KMS-11 (cell line): ENCODE measurements at regions not wholly inside any gene's neighbourhood (a gene's known extent, or its start where the extent isn't known, plus 50 kb on each side); places are given as distances from the start of the nearest gene placed in this dataset.

Experiments used
- H2AFZ ChIP-seq: fragments of 200-600 bp; sonication (generic); 2 replicates; pipeline ENCODE4 v1.6.1; 2016; ENCODE audit warnings: antibody characterized with exemption, mixed run types, low read depth
- H3K27ac ChIP-seq: fragments of 200-600 bp; sonication (generic); 2 replicates; pipeline ENCODE4 v1.6.1; 2016; ENCODE audit warnings: mild to moderate bottlenecking, mixed run types
- H3K27me3 ChIP-seq: fragments of 200-600 bp; sonication (generic); 2 replicates; pipeline ENCODE4 v1.6.1; 2017; ENCODE audit warnings: mild to moderate bottlenecking, low read depth, mixed run types, moderate library complexity; ENCODE audit not compliant: insufficient read depth
- H3K36me3 ChIP-seq: fragments of 200-600 bp; sonication (generic); 2 replicates; pipeline ENCODE4 v1.6.1; 2017; ENCODE audit warnings: mild to moderate bottlenecking, mixed run types; ENCODE audit not compliant: insufficient read depth
- H3K4me1 ChIP-seq: fragments of 200-600 bp; sonication (generic); 2 replicates; pipeline ENCODE4 v1.6.1; 2016; ENCODE audit warnings: mild to moderate bottlenecking, low read depth, mixed run types; ENCODE audit not compliant: poor library complexity, severe bottlenecking
- H3K4me2 ChIP-seq: fragments of 200-600 bp; sonication (generic); 2 replicates; pipeline ENCODE4 v1.7.0; 2016; ENCODE audit warnings: mild to moderate bottlenecking, mixed run types
- H3K4me3 ChIP-seq: fragments of 200-600 bp; sonication (generic); IDR thresholded peaks from 2 replicates; pipeline ENCODE4 v1.6.1; 2017; ENCODE audit warnings: low read depth, low read length, mixed read lengths; ENCODE audit not compliant: insufficient read depth
- H3K79me2 ChIP-seq: fragments of 200-600 bp; sonication (generic); 2 replicates; pipeline ENCODE4 v1.6.1; 2016; ENCODE audit warnings: low read depth, mixed run types; ENCODE audit not compliant: insufficient read depth
- H3K9ac ChIP-seq: fragments of 200-600 bp; sonication (generic); 2 replicates; pipeline ENCODE4 v1.6.1; 2016; ENCODE audit warnings: mild to moderate bottlenecking, mixed run types
- H4K20me1 ChIP-seq: fragments of 200-600 bp; sonication (generic); 2 replicates; pipeline ENCODE4 v1.6.1; 2016; ENCODE audit warnings: mild to moderate bottlenecking, mixed run types; ENCODE audit not compliant: insufficient read depth
- TF ChIP-seq, protein P1 (sequence below): fragments of 200-600 bp; sonication (generic); conservative IDR thresholded peaks from 2 replicates; pipeline ENCODE4 v1.6.1; 2017; ENCODE audit warnings: low read depth, mild to moderate bottlenecking, antibody characterized with exemption, low read length, moderate library complexity, mixed read lengths

DNA sequence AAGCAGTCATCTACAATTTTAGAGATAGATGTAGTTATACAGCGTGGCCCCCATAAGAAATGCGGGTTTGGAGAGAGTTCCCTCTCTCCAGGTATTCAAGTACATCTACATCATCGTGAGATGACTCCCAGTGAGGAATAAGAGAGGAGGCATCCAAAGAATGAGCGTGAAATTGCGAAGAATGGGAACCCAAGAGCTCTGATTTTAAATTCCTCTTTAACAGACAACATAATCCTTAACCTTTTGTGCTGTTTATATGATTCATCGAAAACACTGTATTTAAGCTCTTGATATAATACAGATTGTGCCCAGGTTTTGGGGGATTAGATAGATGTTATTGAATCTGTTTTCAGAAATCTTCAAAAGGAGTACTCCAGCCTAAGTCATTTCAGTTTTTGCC, 161.5 kb downstream of the COG6 start:
- H3K79me2 ChIP-seq: no peaks in the 10 kb centered on the region
- H3K27ac ChIP-seq: no peak overlapping the region
- TF ChIP-seq, protein P1, sequence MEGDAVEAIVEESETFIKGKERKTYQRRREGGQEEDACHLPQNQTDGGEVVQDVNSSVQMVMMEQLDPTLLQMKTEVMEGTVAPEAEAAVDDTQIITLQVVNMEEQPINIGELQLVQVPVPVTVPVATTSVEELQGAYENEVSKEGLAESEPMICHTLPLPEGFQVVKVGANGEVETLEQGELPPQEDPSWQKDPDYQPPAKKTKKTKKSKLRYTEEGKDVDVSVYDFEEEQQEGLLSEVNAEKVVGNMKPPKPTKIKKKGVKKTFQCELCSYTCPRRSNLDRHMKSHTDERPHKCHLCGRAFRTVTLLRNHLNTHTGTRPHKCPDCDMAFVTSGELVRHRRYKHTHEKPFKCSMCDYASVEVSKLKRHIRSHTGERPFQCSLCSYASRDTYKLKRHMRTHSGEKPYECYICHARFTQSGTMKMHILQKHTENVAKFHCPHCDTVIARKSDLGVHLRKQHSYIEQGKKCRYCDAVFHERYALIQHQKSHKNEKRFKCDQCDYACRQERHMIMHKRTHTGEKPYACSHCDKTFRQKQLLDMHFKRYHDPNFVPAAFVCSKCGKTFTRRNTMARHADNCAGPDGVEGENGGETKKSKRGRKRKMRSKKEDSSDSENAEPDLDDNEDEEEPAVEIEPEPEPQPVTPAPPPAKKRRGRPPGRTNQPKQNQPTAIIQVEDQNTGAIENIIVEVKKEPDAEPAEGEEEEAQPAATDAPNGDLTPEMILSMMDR: no peak
- no peak overlapping the region for H2AFZ ChIP-seq
- no peaks in the 10 kb centered on the region for H3K36me3 ChIP-seq
- H3K9ac ChIP-seq: no peak overlapping the region
- no peaks in the 10 kb centered on the region for H3K27me3 ChIP-seq
- H3K4me3 ChIP-seq: no peak overlapping the region
- H3K4me2 ChIP-seq: no peak overlapping the region
- no peaks in the 10 kb centered on the region for H3K4me1 ChIP-seq
- H4K20me1 ChIP-seq: no peaks in the 10 kb centered on the region

DNA sequence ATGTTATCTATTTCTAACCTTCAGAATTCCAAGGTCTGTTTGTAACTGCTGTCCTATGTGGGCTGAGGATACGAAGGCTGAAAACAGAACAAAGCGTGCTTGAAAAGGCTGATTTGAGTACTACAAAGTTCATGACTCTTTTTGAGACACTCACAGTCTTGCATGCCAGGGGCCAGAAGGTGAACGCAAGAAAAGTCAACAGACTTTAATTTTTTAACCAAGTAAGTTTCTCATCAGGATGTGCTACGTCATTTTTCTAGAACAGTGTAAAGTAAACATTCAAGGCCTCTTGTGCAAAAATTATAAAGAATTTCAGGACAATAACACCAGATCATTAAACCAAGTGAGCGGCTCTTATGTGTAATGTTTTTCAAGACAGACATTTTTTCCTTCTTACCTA, 163.5 kb downstream of the COG6 start:
- Histone ChIP-seq H3K4me3 (no peak overlapping the region), H3K27ac (no peak overlapping the region), H3K36me3 (no peaks in the 10 kb centered on the region), H3K9ac (no peak overlapping the region), H3K4me2 (no peak overlapping the region), H4K20me1 (no peaks in the 10 kb centered on the region), H3K4me1 (no peaks in the 10 kb centered on the region), H3K79me2 (no peaks in the 10 kb centered on the region), H3K27me3 (no peaks in the 10 kb centered on the region), H2AFZ (no peak overlapping the region)
- TF ChIP-seq, protein P1: no peak

DNA sequence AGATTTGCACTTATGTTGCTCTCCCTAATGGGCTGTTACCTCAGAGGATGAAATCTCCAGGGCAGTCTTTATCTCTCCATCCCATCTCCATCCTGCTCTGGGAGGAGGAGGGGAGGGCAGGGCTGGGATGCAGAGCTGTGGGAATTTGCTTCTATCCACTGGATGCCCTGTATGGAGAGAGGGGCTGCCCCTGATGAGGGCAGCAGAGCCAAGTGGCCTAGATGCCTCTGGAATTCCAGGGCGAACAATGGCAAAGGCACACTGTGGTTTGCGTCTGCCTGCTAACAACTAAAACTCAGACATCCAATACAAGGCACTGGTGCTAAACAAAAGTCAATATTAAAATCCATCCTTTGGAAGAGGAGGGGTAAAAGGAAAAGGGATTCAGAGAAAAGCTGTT, 165.1 kb downstream of the COG6 start:
- no peaks in the 10 kb centered on the region for H3K4me1 ChIP-seq
- no peaks in the 10 kb centered on the region for H3K27me3 ChIP-seq
- no peak overlapping the region for H3K4me3 ChIP-seq
- no peaks in the 10 kb centered on the region for H4K20me1 ChIP-seq
- H3K4me2 ChIP-seq: no peak overlapping the region
- H3K79me2 ChIP-seq: no peaks in the 10 kb centered on the region
- H2AFZ ChIP-seq: no peak overlapping the region
- H3K36me3 ChIP-seq: no peaks in the 10 kb centered on the region
- TF ChIP-seq, protein P1: no peak
- H3K9ac ChIP-seq: no peak overlapping the region
- H3K27ac ChIP-seq: no peak overlapping the region

DNA sequence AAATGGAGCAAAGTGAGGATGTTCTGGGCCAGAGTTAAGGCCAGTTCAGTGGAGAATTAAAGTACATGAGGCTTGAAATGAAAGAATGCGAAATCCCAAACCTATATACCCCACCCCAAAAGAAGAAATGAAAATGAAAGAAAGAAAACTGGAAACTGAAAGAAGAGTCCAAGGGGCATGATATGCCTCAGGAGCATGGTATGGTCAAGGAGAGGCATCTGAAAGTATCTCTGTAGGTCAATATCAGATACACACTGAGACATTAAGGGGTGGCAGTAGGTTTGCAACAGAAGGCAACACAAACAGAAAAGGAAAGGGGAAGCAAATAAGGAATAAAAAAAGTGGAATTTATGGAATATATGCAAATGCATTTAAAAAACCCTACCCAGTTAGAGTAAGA, 166.5 kb downstream of the COG6 start:
- H3K9ac ChIP-seq: no peak overlapping the region
- no peaks in the 10 kb centered on the region for H3K27me3 ChIP-seq
- H3K4me1 ChIP-seq: no peaks in the 10 kb centered on the region
- no peaks in the 10 kb centered on the region for H4K20me1 ChIP-seq
- H3K4me3 ChIP-seq: no peak overlapping the region
- H3K27ac ChIP-seq: no peak overlapping the region
- no peaks in the 10 kb centered on the region for H3K36me3 ChIP-seq
- TF ChIP-seq, protein P1: no peak
- H3K79me2 ChIP-seq: no peaks in the 10 kb centered on the region
- H2AFZ ChIP-seq: no peak overlapping the region
- no peak overlapping the region for H3K4me2 ChIP-seq

DNA sequence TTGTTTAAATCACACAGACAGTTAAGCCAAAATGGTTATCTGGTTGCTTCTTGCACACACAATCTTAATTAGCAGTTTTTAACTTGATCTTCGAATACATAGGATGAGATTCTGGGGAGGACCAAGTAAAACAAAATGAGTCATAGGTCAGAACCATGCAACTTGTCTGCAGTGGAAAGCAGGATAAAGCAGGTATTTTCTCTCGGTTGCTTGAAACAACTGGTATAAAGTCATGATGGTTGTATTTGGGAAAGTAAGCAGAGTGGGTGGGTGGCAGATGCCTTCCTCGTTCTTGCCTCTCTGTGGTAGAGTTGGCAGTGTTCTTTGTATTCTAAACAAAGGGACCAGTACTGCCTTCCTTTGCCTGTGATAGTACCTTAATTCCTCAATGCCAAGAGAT, 167.0 kb downstream of the COG6 start:
- H3K9ac ChIP-seq: no peak overlapping the region
- H4K20me1 ChIP-seq: no peaks in the 10 kb centered on the region
- TF ChIP-seq, protein P1: no peak
- H3K36me3 ChIP-seq: no peaks in the 10 kb centered on the region
- H2AFZ ChIP-seq: no peak overlapping the region
- no peaks in the 10 kb centered on the region for H3K27me3 ChIP-seq
- no peak overlapping the region for H3K27ac ChIP-seq
- H3K4me2 ChIP-seq: no peak overlapping the region
- H3K79me2 ChIP-seq: no peaks in the 10 kb centered on the region
- no peaks in the 10 kb centered on the region for H3K4me1 ChIP-seq
- H3K4me3 ChIP-seq: no peak overlapping the region
